ENCODE measurements at regions not wholly inside any gene's neighbourhood (a gene's known extent, or its start where the extent isn't known, plus 50 kb on each side); places are given as distances from the start of the nearest gene placed in this dataset.

- Mint-ChIP-seq H3K4me3 (ENCODE audit: unreplicated experiment) (no peak overlapping the region), H3K27ac (ENCODE audit: unreplicated experiment) (no peak overlapping the region), H3K27me3 (ENCODE audit: insufficient read depth, unreplicated experiment) (no peaks in the 10 kb centered on the region), H3K4me1 (ENCODE audit: low read depth, unreplicated experiment) (no peaks in the 10 kb centered on the region), H3K36me3 (ENCODE audit: insufficient read depth, unreplicated experiment) (no peaks in the 10 kb centered on the region), H3K9me3 (ENCODE audit: unreplicated experiment) (no peaks in the 10 kb centered on the region)
- ChIA-PET POLR2A (no interaction called here), CTCF (no interaction called here)
- TF ChIP-seq, protein P1, sequence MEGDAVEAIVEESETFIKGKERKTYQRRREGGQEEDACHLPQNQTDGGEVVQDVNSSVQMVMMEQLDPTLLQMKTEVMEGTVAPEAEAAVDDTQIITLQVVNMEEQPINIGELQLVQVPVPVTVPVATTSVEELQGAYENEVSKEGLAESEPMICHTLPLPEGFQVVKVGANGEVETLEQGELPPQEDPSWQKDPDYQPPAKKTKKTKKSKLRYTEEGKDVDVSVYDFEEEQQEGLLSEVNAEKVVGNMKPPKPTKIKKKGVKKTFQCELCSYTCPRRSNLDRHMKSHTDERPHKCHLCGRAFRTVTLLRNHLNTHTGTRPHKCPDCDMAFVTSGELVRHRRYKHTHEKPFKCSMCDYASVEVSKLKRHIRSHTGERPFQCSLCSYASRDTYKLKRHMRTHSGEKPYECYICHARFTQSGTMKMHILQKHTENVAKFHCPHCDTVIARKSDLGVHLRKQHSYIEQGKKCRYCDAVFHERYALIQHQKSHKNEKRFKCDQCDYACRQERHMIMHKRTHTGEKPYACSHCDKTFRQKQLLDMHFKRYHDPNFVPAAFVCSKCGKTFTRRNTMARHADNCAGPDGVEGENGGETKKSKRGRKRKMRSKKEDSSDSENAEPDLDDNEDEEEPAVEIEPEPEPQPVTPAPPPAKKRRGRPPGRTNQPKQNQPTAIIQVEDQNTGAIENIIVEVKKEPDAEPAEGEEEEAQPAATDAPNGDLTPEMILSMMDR (IDR thresholded peaks at IDR 0.05; ENCODE audit: insufficient read depth in 1 of 2, low read depth in 1 of 2, low read length in 1 of 2, severe bottlenecking in 1 of 2, unreplicated experiment in 1 of 2), result no peak
- 0 out of 2 replicates have a peak, but pooled peaks cover 2% of the 10 kb centered on the region for H3K9me3 ChIP-seq
- intact Hi-C loops (cut with micrococcal nuclease; ENCODE audit: unreplicated experiment), result no loop called here
- H3K4me1 ChIP-seq, result no peaks in the 10 kb centered on the region
- no peak for DNase-seq
- no TSS peak for BruUV-seq (replicated peaks)
- H3K36me3 ChIP-seq (ENCODE audit: control insufficient read depth, insufficient read depth, low read length), result no peaks in the 10 kb centered on the region
- H3K27me3 ChIP-seq (replicated peaks; ENCODE audit: control insufficient read depth, insufficient read depth, low read length), result no peaks in the 10 kb centered on the region
- H3K4me3 ChIP-seq (ENCODE audit: low read depth, low read length), result no peak overlapping the region
Measured at GRCh38 chr14:97791072-97791471, 993.9 kb downstream of the VRK1 start.

DNA sequence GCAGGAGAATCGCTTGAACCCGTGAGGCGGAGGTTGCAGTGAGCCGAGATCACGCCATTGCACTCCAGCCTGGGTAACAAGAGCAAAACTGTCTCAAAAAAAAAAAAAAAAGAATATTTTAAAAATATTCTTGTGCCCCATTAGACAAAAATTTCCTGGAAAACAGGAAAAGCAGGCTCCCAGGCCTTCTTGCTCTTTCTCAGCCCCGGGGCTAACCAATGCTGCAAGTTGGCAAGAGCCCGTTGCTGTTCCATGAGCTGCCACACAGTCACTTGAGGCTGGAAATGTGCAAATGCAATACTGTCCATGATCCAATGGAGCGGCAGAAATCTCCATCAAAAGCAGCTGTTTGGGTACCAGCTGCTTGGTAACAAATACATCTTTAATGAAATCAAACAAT lies 994.7 kb downstream of the VRK1 start:
- no peaks in the 10 kb centered on the region for H3K4me1 Mint-ChIP-seq (ENCODE audit: low read depth, unreplicated experiment)
- H3K36me3 Mint-ChIP-seq (ENCODE audit: insufficient read depth, unreplicated experiment), result no peaks in the 10 kb centered on the region
- H3K9me3 Mint-ChIP-seq (ENCODE audit: unreplicated experiment), result no peaks in the 10 kb centered on the region
- H3K4me3 ChIP-seq (ENCODE audit: low read depth, low read length), result no peak overlapping the region
- H3K36me3 ChIP-seq (ENCODE audit: control insufficient read depth, insufficient read depth, low read length), result no peaks in the 10 kb centered on the region
- 0 out of 2 replicates have a peak, but pooled peaks cover 2% of the 10 kb centered on the region for H3K9me3 ChIP-seq
- ChIA-PET CTCF (no interaction called here), POLR2A (no interaction called here)
- DNase-seq, result no peak
- no peak overlapping the region for H3K4me3 Mint-ChIP-seq (ENCODE audit: unreplicated experiment)
- H3K27ac Mint-ChIP-seq (ENCODE audit: unreplicated experiment), result no peak overlapping the region
- no TSS peak for BruUV-seq (replicated peaks)
- no peaks in the 10 kb centered on the region for H3K27me3 Mint-ChIP-seq (ENCODE audit: insufficient read depth, unreplicated experiment)
- no peaks in the 10 kb centered on the region for H3K27me3 ChIP-seq (replicated peaks; ENCODE audit: control insufficient read depth, insufficient read depth, low read length)
- TF ChIP-seq, protein P1 (IDR thresholded peaks at IDR 0.05; ENCODE audit: insufficient read depth in 1 of 2, low read depth in 1 of 2, low read length in 1 of 2, severe bottlenecking in 1 of 2, unreplicated experiment in 1 of 2), result no peak
- no peaks in the 10 kb centered on the region for H3K4me1 ChIP-seq
- intact Hi-C loops (cut with micrococcal nuclease; ENCODE audit: unreplicated experiment), result no loop called here

GRCh38 chr14:97796511-97796910 lies 999.3 kb downstream of the VRK1 start:
- POLR2A ChIA-PET, result no interaction called here
- Histone ChIP-seq H3K27me3 (replicated peaks; ENCODE audit: control insufficient read depth, insufficient read depth, low read length) (no peaks in the 10 kb centered on the region), H3K36me3 (ENCODE audit: control insufficient read depth, insufficient read depth, low read length) (no peaks in the 10 kb centered on the region), H3K9me3 (no peaks in the 10 kb centered on the region), H3K4me3 (ENCODE audit: low read depth, low read length) (no peak overlapping the region), H3K4me1 (no peaks in the 10 kb centered on the region)
- TF ChIP-seq, protein P1 (IDR thresholded peaks at IDR 0.05; ENCODE audit: insufficient read depth in 1 of 2, low read depth in 1 of 2, low read length in 1 of 2, severe bottlenecking in 1 of 2, unreplicated experiment in 1 of 2), result no peak
- no peaks in the 10 kb centered on the region for H3K36me3 Mint-ChIP-seq (ENCODE audit: insufficient read depth, unreplicated experiment)
- BruUV-seq (replicated peaks), result no TSS peak
- no peak overlapping the region for H3K27ac Mint-ChIP-seq (ENCODE audit: unreplicated experiment)
- no peak for DNase-seq
- H3K4me1 Mint-ChIP-seq (ENCODE audit: low read depth, unreplicated experiment), result no peaks in the 10 kb centered on the region
- CTCF ChIA-PET, result no interaction called here
- H3K9me3 Mint-ChIP-seq (ENCODE audit: unreplicated experiment), result peaks cover 9% of the 10 kb centered on the region
- intact Hi-C loops (cut with micrococcal nuclease; ENCODE audit: unreplicated experiment), result no loop called here
- no peaks in the 10 kb centered on the region for H3K27me3 Mint-ChIP-seq (ENCODE audit: insufficient read depth, unreplicated experiment)
- H3K4me3 Mint-ChIP-seq (ENCODE audit: unreplicated experiment), result no peak overlapping the region

All from Caco-2 (cell line).